KMS-11 (cell line): ENCODE measurements at regions not wholly inside any gene's neighbourhood (a gene's known extent, or its start where the extent isn't known, plus 50 kb on each side); places are given as distances from the start of the nearest gene placed in this dataset.
"Not testable (repeated sequence)": the region's sequence is repeated elsewhere in the genome, so short reads cannot be mapped to it uniquely, and the experiment has no call there.

Source experiments
- H2AFZ ChIP-seq: fragments of 200-600 bp; sonication (generic); 2 replicates; pipeline ENCODE4 v1.6.1; 2016; ENCODE audit warnings: antibody characterized with exemption, mixed run types, low read depth
- H3K27ac ChIP-seq: fragments of 200-600 bp; sonication (generic); 2 replicates; pipeline ENCODE4 v1.6.1; 2016; ENCODE audit warnings: mild to moderate bottlenecking, mixed run types
- H3K27me3 ChIP-seq: fragments of 200-600 bp; sonication (generic); 2 replicates; pipeline ENCODE4 v1.6.1; 2017; ENCODE audit warnings: mild to moderate bottlenecking, low read depth, mixed run types, moderate library complexity; ENCODE audit not compliant: insufficient read depth
- H3K36me3 ChIP-seq: fragments of 200-600 bp; sonication (generic); 2 replicates; pipeline ENCODE4 v1.6.1; 2017; ENCODE audit warnings: mild to moderate bottlenecking, mixed run types; ENCODE audit not compliant: insufficient read depth
- H3K4me1 ChIP-seq: fragments of 200-600 bp; sonication (generic); 2 replicates; pipeline ENCODE4 v1.6.1; 2016; ENCODE audit warnings: mild to moderate bottlenecking, low read depth, mixed run types; ENCODE audit not compliant: poor library complexity, severe bottlenecking
- H3K4me2 ChIP-seq: fragments of 200-600 bp; sonication (generic); 2 replicates; pipeline ENCODE4 v1.7.0; 2016; ENCODE audit warnings: mild to moderate bottlenecking, mixed run types
- H3K4me3 ChIP-seq: fragments of 200-600 bp; sonication (generic); IDR thresholded peaks from 2 replicates; pipeline ENCODE4 v1.6.1; 2017; ENCODE audit warnings: low read depth, low read length, mixed read lengths; ENCODE audit not compliant: insufficient read depth
- H3K79me2 ChIP-seq: fragments of 200-600 bp; sonication (generic); 2 replicates; pipeline ENCODE4 v1.6.1; 2016; ENCODE audit warnings: low read depth, mixed run types; ENCODE audit not compliant: insufficient read depth
- H3K9ac ChIP-seq: fragments of 200-600 bp; sonication (generic); 2 replicates; pipeline ENCODE4 v1.6.1; 2016; ENCODE audit warnings: mild to moderate bottlenecking, mixed run types
- H4K20me1 ChIP-seq: fragments of 200-600 bp; sonication (generic); 2 replicates; pipeline ENCODE4 v1.6.1; 2016; ENCODE audit warnings: mild to moderate bottlenecking, mixed run types; ENCODE audit not compliant: insufficient read depth
- TF ChIP-seq, protein P1 (sequence below): fragments of 200-600 bp; sonication (generic); conservative IDR thresholded peaks from 2 replicates; pipeline ENCODE4 v1.6.1; 2017; ENCODE audit warnings: low read depth, mild to moderate bottlenecking, antibody characterized with exemption, low read length, moderate library complexity, mixed read lengths

DNA sequence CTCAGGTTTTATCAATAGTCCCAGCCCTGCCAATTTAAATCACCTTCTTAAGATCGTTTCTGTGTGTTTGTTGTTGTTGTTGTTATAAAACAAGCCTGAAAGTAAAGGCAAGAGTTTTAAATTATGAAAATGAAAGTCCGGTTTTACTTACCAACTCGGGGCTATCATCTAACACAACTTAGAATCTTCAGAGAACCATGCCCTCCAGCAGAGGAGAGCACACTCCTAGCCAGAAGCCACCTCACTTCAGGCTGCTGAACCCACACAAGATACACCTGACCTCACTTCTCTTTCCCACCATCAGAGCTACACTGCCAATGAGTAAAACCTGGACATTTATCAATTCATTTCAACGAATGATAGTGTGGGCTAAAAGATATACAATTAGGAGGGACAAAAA, 335.2 kb downstream of the IRS1 start:
- Histone ChIP-seq H3K9ac (no peak overlapping the region), H3K36me3 (no peaks in the 10 kb centered on the region), H3K4me2 (no peak overlapping the region), H4K20me1 (no peaks in the 10 kb centered on the region), H3K27me3 (no peaks in the 10 kb centered on the region), H3K27ac (no peak overlapping the region), H3K4me1 (no peaks in the 10 kb centered on the region), H2AFZ (no peak overlapping the region), H3K4me3 (no peak overlapping the region), H3K79me2 (no peaks in the 10 kb centered on the region)
- TF ChIP-seq, protein P1, sequence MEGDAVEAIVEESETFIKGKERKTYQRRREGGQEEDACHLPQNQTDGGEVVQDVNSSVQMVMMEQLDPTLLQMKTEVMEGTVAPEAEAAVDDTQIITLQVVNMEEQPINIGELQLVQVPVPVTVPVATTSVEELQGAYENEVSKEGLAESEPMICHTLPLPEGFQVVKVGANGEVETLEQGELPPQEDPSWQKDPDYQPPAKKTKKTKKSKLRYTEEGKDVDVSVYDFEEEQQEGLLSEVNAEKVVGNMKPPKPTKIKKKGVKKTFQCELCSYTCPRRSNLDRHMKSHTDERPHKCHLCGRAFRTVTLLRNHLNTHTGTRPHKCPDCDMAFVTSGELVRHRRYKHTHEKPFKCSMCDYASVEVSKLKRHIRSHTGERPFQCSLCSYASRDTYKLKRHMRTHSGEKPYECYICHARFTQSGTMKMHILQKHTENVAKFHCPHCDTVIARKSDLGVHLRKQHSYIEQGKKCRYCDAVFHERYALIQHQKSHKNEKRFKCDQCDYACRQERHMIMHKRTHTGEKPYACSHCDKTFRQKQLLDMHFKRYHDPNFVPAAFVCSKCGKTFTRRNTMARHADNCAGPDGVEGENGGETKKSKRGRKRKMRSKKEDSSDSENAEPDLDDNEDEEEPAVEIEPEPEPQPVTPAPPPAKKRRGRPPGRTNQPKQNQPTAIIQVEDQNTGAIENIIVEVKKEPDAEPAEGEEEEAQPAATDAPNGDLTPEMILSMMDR: no peak

DNA sequence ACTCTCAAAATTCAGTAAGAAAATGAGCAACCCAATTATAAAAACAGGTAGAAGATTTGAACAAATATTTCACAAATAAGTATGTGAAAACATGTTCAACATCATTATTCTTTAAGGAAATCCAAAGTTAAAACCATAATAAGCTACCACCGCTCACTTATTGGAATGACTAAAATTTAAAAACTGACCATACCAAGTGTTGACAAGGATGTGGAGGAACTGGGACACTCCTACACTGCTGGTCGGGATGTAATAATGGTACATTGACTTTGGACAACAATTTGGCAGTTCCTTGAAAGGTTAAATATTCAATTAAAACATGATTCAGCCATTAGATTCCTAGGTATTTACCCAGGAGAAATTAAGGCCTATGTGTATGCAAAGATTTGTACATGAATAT, 336.5 kb downstream of the IRS1 start:
- H3K79me2 ChIP-seq: no peaks in the 10 kb centered on the region

DNA sequence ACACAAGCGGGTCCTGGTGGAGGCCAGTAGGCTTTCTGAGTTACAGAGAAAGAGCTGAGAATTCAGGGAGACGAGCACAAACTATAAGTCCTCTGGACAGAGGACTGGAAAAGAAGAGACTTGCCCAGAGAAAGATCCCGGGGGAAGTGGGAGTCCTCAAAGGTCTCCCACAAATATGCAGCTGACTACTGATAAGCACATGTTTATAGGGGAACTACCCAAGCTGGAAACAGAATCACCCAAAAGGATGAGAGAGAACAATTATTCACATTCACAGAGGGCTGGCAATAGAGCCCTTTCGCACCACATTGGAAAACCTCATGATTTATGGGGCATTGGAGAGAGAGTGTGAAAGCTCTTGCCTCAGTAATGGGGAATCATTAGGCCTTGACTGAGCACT, 337.6 kb downstream of the IRS1 start:
- TF ChIP-seq, protein P1: no peak
- H3K36me3 ChIP-seq: no peaks in the 10 kb centered on the region
- no peak overlapping the region for H3K4me2 ChIP-seq
- H4K20me1 ChIP-seq: no peaks in the 10 kb centered on the region
- no peak overlapping the region for H2AFZ ChIP-seq
- no peaks in the 10 kb centered on the region for H3K79me2 ChIP-seq
- no peak overlapping the region for H3K4me3 ChIP-seq
- no peaks in the 10 kb centered on the region for H3K4me1 ChIP-seq
- no peak overlapping the region for H3K27ac ChIP-seq
- no peaks in the 10 kb centered on the region for H3K27me3 ChIP-seq
- no peak overlapping the region for H3K9ac ChIP-seq

More for the DNA sequence above, 336.5 kb downstream of the IRS1 start:
- H4K20me1 ChIP-seq: no peaks in the 10 kb centered on the region
- H3K9ac ChIP-seq: no peak overlapping the region
- TF ChIP-seq, protein P1: no peak
- no peaks in the 10 kb centered on the region for H3K4me1 ChIP-seq
- no peak overlapping the region for H3K4me2 ChIP-seq
- H2AFZ ChIP-seq: no peak overlapping the region
- H3K27me3 ChIP-seq: no peaks in the 10 kb centered on the region
- H3K4me3 ChIP-seq: no peak overlapping the region
- H3K36me3 ChIP-seq: no peaks in the 10 kb centered on the region
- no peak overlapping the region for H3K27ac ChIP-seq

DNA sequence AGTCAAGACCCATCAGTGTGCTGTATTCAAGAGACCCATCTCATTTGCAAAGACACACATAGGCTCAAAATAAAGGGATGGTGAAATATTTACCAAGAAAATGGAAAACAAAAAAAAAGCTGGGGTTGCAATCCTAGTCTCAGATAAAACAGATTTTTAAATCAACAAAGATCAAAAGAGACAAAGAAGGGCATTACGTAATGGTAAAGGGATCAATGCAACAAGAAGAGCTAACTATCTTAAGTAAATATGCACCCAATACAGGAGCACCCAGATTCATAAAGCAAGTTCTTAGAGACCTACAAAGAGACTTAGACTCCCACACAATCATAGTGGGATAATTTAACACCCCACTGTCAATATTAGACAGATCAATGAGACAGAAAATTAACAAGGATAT, 343.5 kb downstream of the IRS1 start:
- not testable (repeated sequence) for H3K9ac ChIP-seq, H3K4me3 ChIP-seq, H3K36me3 ChIP-seq, H3K4me2 ChIP-seq, H2AFZ ChIP-seq, H4K20me1 ChIP-seq, H3K27ac ChIP-seq, H3K79me2 ChIP-seq, H3K4me1 ChIP-seq, H3K27me3 ChIP-seq

DNA sequence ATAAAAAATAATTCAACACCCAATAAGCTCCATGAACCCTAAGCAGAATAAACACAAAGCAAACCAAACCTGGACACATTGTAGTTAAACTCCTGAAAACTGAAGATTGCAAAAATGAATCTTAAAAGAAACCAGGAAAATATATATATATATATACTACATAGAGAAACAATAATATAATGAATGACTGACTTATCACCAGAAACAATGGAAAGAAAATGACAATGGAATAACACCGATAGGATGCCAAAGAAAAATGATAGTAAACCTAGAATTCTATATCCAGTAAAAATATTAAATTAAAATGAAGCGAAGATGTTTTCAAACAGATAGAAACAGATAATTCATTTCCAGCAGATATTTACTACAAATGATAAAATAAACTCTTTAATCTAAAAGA, 346.9 kb downstream of the IRS1 start:
- no peak overlapping the region for H3K9ac ChIP-seq
- no peaks in the 10 kb centered on the region for H3K36me3 ChIP-seq
- no peaks in the 10 kb centered on the region for H3K27me3 ChIP-seq
- H3K4me1 ChIP-seq: no peaks in the 10 kb centered on the region
- H3K79me2 ChIP-seq: no peaks in the 10 kb centered on the region
- TF ChIP-seq, protein P1: no peak
- H3K4me2 ChIP-seq: no peak overlapping the region
- H2AFZ ChIP-seq: no peak overlapping the region
- H3K4me3 ChIP-seq: no peak overlapping the region
- no peaks in the 10 kb centered on the region for H4K20me1 ChIP-seq
- H3K27ac ChIP-seq: no peak overlapping the region
